Pulmonary artery endothelial cell (primary cell): ENCODE measurements at regions not wholly inside any gene's neighbourhood (a gene's known extent, or its start where the extent isn't known, plus 50 kb on each side); places are given as distances from the start of the nearest gene placed in this dataset.
A peak's percentile ranks its signal among the peaks of the same experiment; 100 is the strongest.

Source experiments
- DNase-seq: peaks from one replicate; pipeline ENCODE4 v3.0.0-alpha.2; 2011; ENCODE audit warnings: low read depth, low spot score

DNA sequence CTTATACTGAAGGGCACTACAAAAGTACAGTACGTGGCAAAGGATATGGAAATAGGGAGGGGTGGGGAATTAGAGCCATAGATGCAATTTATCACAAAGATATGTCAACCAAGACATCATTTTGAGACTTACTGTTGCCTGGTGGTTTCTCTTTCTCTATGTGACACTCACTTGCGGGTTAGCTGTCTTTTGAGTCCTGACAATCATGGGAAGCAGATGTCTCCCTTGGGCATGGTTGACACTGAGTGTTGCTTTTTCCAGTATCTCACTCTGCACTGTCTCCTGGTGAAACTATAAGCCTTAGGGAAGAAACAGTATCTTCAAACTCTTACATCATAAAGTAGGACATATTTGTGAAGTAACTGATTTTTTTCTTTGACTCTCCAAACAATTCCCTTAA, 383.5 kb upstream of the LCORL start:
- no peak for DNase-seq

GRCh38 chr4:18404642-18405041, 383.1 kb upstream of the LCORL start:
- DNase-seq, result no peak

GRCh38 chr4:18403327-18403726, 381.8 kb upstream of the LCORL start:
- DNase-seq, result no peak

DNA sequence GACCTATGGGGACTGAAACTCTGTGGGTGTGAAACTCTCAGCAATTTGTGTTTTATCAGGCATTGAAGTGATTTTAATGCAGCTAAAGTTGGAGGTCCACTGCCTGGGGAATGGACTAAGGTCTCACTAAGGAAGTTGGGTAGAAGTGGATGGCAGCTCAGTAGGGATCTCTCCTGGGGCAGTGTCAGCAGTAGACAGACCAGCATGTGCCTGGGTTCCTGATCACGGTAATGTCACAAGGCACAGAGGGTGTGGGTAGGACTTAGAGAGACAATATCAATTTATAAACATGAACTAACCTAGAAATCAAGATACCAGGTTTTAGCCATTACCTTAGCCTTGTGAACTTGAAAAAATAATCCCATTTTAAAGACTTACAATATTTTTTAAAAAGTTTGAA, 380.3 kb upstream of the LCORL start:
- no peak for DNase-seq

DNA sequence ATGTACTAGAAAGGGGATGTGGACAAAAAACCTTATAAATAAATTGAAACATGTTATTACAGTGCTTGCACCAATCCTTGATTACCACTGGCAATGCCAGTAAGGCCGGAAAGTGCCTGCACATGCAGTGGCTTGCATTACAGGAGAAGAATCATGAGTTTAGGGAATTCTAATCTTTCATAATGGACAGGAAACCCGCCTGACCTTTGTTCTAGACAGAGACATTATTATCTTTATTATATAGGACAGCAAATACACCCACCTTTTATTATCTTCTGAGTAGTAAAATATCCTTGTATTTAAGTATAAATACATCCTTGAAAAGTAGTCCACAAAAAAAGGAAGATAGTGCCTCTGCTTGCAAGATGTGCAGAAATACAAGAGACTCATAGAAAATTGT, 379.9 kb upstream of the LCORL start:
- no peak for DNase-seq

DNA sequence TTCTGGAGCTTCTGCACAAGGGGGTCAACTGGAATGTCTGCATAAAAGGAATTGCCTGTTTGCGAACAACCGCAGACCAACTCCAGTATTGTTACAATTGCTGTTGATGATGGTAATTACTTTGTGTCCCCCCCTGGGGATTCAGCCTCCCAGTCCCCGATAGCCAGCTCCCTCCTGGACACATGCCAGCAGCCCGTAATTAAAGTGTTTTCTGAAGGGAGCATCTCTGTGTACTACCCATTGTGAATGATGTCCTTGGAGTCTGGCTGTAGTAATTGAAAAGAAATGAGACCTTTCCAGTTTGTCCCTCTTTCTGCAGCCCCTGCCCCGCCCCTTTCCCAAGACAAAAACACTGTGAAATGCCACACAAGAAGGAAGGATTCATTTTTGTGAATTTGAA, 377.1 kb upstream of the LCORL start:
- DNase-seq, result no peak

- DNase-seq, result no peak
Observed at GRCh38 chr4:18397681-18398390, 376.3 kb upstream of the LCORL start.

- no peak for DNase-seq
Observed at GRCh38 chr4:18394656-18395055, 373.1 kb upstream of the LCORL start.

GRCh38 chr4:18391354-18391728, 369.8 kb upstream of the LCORL start:
- DNase-seq, result no peak

- no peak for DNase-seq
Observed at GRCh38 chr4:18390655-18391353, 369.2 kb upstream of the LCORL start.

DNA sequence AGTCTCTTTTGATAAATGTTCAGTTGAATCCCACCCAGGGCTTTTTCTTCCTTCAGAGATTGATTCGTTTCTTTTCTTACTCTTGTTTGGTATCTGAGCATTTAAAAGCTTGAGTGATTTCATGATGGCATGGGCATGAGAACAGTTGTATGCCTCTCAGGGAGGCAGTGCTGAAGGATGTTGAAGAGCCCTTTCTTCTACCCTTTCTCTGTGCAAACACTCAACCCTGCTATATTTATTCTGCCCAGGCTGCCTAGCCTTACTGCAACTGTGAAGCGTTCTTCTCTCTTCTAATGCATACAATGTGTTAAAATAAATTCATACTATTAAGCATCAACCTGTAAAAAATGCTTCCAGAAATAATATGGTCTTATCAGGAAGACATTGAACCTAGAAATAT, 367.6 kb upstream of the LCORL start:
- DNase-seq, result no peak

- DNase-seq, result no peak
Observed at GRCh38 chr4:18388039-18388438, 366.5 kb upstream of the LCORL start.

DNA sequence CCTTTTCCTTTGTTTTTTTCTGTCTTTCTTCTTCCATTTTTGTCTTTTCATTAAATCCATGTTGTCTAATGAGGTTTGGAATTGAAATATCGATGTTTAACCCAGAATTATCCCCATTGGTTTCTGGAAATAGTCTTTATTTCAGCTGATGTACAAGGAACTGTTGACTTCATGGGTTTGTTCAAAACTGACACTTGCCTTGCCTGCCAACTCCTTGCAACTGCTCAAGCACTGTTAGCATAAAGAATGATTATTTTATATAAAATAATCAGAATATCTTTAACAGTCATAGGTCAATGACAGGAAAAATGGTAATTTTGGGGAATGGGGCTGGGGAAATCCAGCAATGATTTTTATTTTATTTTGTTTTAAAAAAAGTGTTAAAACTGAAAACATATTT, 359.6 kb upstream of the LCORL start:
- DNase-seq, result no peak

- DNase-seq, result no peak
Observed at GRCh38 chr4:18369561-18369960, 348.0 kb upstream of the LCORL start.

- DNase-seq, result peak; percentile 15
Observed at GRCh38 chr4:18366892-18367291, 345.3 kb upstream of the LCORL start.

GRCh38 chr4:18366136-18366535, 344.6 kb upstream of the LCORL start:
- DNase-seq, result no peak

GRCh38 chr4:18343581-18343980, 322.0 kb upstream of the LCORL start:
- DNase-seq, result no peak

- DNase-seq, result no peak
Observed at GRCh38 chr4:18342847-18343246, 321.3 kb upstream of the LCORL start.

DNA sequence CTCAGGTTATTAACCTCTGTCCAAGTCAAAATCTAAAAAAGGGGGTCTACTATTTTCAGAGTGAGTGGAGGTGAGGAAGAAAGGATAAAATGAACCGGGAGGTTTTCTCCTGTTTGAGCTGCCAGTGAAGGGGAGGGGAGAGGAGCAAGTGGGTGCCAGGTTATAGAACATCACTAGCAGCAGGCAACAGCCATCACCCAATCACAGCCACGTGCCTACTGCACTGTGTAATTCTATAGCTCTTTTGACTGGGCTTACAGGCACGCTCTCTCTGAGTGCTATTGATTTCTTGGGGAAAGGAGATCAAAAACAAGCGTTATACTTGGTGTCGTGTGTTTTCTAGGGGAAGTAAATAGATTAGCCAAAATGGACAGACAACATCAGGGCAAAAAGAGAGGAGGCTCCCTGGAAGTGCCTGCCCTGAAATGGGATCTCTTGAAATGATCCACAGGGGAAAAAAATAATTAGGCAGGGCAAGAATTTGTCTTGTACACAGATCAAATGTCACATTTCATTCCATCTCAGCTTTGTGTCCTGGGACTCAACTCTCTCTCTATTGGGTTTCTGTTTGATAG, 300.5 kb upstream of the LCORL start:
- DNase-seq, result no peak

DNA sequence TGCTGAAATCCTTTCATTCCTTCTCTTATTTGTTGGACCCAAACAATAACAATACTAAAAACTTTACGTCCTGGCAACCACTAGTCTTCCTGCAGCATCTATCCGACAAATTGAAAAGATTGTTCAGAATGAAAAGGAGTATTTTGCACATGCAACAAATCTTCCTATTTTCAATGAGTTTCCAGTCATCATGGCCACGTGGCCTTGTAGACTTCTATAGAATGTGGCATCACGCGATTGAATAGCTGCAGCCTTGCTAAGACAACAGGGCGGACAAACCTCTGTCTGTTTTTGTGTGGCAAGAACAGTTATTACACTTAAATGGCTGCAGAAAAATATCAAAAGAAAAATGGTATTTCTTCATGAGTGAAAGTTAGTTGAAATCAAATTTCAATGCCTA, 297.9 kb upstream of the LCORL start:
- no peak for DNase-seq

DNA sequence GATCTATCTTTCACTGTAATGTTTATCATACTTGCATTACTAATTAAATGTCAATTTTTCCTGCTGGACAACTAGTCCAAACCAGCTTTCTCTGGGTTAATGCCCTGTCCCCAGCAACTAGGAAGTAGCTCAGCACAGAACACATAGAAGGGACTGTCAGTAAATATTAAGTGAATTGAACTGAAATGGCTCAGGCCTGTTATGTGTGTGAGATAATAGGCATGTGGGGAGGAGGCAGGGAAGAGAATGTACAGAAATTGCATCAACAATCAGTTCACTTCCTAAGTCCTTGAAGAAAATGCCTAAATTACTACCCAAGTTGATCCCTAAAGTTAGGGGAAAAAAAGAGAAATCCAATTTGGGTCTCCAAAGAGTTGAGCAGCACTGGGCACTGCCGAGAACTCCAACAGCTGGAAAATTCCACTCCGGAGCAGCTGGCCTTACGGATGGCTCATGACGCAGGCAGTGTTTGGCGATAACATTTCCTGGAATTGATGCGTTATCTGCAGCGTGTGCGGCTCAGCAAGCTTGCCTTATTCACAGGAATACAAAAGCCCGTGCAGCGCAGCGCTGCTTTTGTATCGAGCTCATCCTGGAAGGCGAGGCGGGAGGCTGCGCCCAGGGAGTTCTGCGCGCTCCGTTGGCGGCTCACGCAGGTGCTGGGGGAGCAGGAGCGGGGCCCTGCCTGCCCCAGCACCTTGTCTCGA, 297.3 kb upstream of the LCORL start:
- DNase-seq, result peak; percentile 86

- DNase-seq, result no peak
Observed at GRCh38 chr4:18314731-18315130, 293.2 kb upstream of the LCORL start.
